Mesenchymal stem cell (in vitro differentiated cells and primary cell): ENCODE measurements at regions not wholly inside any gene's neighbourhood (a gene's known extent, or its start where the extent isn't known, plus 50 kb on each side); places are given as distances from the start of the nearest gene placed in this dataset.
A peak's percentile ranks its signal among the peaks of the same experiment; 100 is the strongest.

Experiments used
- DNase-seq: peaks from one replicate; pipeline ENCODE4 v3.0.0-alpha.2; 2013
- H2AFZ ChIP-seq: one replicate; pipeline ENCODE4 v1.6.1; 2013; ENCODE audit warnings: low read depth, mild to moderate bottlenecking, control low read depth, inconsistent platforms, low read length, moderate library complexity
- H2AK5ac ChIP-seq: 2 replicates; pipeline ENCODE4 v1.6.1; 2013; ENCODE audit warnings: low read length, moderate library complexity, mild to moderate bottlenecking, inconsistent platforms; ENCODE audit not compliant: severe bottlenecking
- H2BK120ac ChIP-seq: one replicate; pipeline ENCODE4 v1.6.1; 2013; ENCODE audit warnings: low read depth, mild to moderate bottlenecking, inconsistent platforms, low read length, moderate library complexity
- H2BK12ac ChIP-seq, 2 experiments: one replicate each; pipeline ENCODE4 v1.6.1; 2013; ENCODE audit warnings: inconsistent platforms in 2 of 2, low read length in 2 of 2, mild to moderate bottlenecking in 2 of 2, moderate library complexity in 2 of 2, control low read depth in 1 of 2
- H2BK15ac ChIP-seq: one replicate; pipeline ENCODE4 v1.6.1; 2013; ENCODE audit warnings: mild to moderate bottlenecking, low read depth, inconsistent platforms; ENCODE audit not compliant: poor library complexity, severe bottlenecking
- H2BK5ac ChIP-seq: 2 replicates; pipeline ENCODE4 v1.6.1; 2013; ENCODE audit warnings: low read depth, mild to moderate bottlenecking, low read length, control low read depth, inconsistent platforms; ENCODE audit not compliant: poor library complexity, severe bottlenecking
- H3K14ac ChIP-seq, 2 experiments: one replicate each; pipeline ENCODE4 v1.6.1; 2013; ENCODE audit warnings: inconsistent platforms in 2 of 2, low read length in 2 of 2, control low read depth in 1 of 2, mild to moderate bottlenecking in 1 of 2, moderate library complexity in 1 of 2
- H3K18ac ChIP-seq, 2 experiments: one replicate each; pipeline ENCODE4 v1.6.1; 2013; ENCODE audit warnings: inconsistent platforms in 2 of 2, low read length in 2 of 2, control low read depth in 1 of 2, low read depth in 1 of 2, mild to moderate bottlenecking in 1 of 2
- H3K23ac ChIP-seq, 2 experiments: one replicate each; pipeline ENCODE4 v1.6.1; 2013; ENCODE audit warnings: inconsistent platforms in 2 of 2, low read length in 2 of 2, mild to moderate bottlenecking in 2 of 2, moderate library complexity in 2 of 2, control low read depth in 1 of 2
- H3K27ac ChIP-seq: 2 replicates; pipeline ENCODE4 v1.5.1; 2013; ENCODE audit warnings: mild to moderate bottlenecking, moderate library complexity, low read length, control low read depth, inconsistent platforms; ENCODE audit not compliant: poor library complexity, severe bottlenecking
- H3K27me3 ChIP-seq, 2 experiments: 2 replicates each; pipeline versions ENCODE4 v1.6.1 to v1.7.0; 2013; ENCODE audit warnings: low read length in 2 of 2, mild to moderate bottlenecking in 2 of 2, moderate library complexity in 2 of 2, control low read depth in 1 of 2, inconsistent platforms in 1 of 2; ENCODE audit not compliant: control insufficient read depth in 1 of 2, insufficient read depth in 1 of 2
- H3K36me3 ChIP-seq, 2 experiments: 2 replicates each; pipeline versions ENCODE4 v1.6.1 to v1.7.0; 2013; ENCODE audit warnings: low read length in 2 of 2, control low read depth in 1 of 2, inconsistent platforms in 1 of 2, low read depth in 1 of 2, mild to moderate bottlenecking in 1 of 2; ENCODE audit not compliant: insufficient read depth in 2 of 2, control insufficient read depth in 1 of 2
- H3K4ac ChIP-seq, 2 experiments: one replicate each; pipeline ENCODE4 v1.6.1; 2013; ENCODE audit warnings: inconsistent platforms in 2 of 2, low read length in 2 of 2, mild to moderate bottlenecking in 2 of 2, moderate library complexity in 2 of 2, control low read depth in 1 of 2, low read depth in 1 of 2
- H3K4me1 ChIP-seq: 2 replicates; pipeline ENCODE4 v1.6.1; 2013; ENCODE audit warnings: low read depth, low read length, control low read depth; ENCODE audit not compliant: control insufficient read depth, insufficient read depth
- H3K4me2 ChIP-seq: 2 replicates; pipeline ENCODE4 v1.6.1; 2013; ENCODE audit warnings: low read length, mild to moderate bottlenecking, inconsistent platforms; ENCODE audit not compliant: poor library complexity, severe bottlenecking
- H3K4me3 ChIP-seq, 2 experiments: 2 replicates each; pipeline versions ENCODE4 v1.5.1 to v1.7.0; 2013; ENCODE audit warnings: low read length in 2 of 2, mild to moderate bottlenecking in 2 of 2, control low read depth in 1 of 2, low read depth in 1 of 2; ENCODE audit not compliant: insufficient read depth in 1 of 2
- H3K79me1 ChIP-seq: replicated peaks from 2 replicates; pipeline ENCODE4 v1.6.1; 2013; ENCODE audit warnings: mild to moderate bottlenecking, control low read depth, low read length, inconsistent platforms; ENCODE audit not compliant: poor library complexity, severe bottlenecking
- H3K9ac ChIP-seq: 2 replicates; pipeline ENCODE4 v1.7.0; 2013; ENCODE audit warnings: mild to moderate bottlenecking, low read length, moderate library complexity
- H3K9me3 ChIP-seq: 2 replicates; pipeline ENCODE4 v1.7.0; 2013; ENCODE audit warnings: mild to moderate bottlenecking, low read length; ENCODE audit not compliant: control insufficient read depth
- H4K8ac ChIP-seq: one replicate; pipeline ENCODE4 v1.6.1; 2013; ENCODE audit warnings: inconsistent platforms, mild to moderate bottlenecking, low read length, moderate library complexity
- H4K91ac ChIP-seq: one replicate; pipeline ENCODE4 v1.6.1; 2013; ENCODE audit warnings: mild to moderate bottlenecking, low read length, inconsistent platforms
- WGBS: methylation state at CpG from one replicate; pipeline ENCODE4 v1.1.7; 2013; ENCODE audit warnings: mixed read lengths; 5-methylcytosine and 5-hydroxymethylcytosine counted together

DNA sequence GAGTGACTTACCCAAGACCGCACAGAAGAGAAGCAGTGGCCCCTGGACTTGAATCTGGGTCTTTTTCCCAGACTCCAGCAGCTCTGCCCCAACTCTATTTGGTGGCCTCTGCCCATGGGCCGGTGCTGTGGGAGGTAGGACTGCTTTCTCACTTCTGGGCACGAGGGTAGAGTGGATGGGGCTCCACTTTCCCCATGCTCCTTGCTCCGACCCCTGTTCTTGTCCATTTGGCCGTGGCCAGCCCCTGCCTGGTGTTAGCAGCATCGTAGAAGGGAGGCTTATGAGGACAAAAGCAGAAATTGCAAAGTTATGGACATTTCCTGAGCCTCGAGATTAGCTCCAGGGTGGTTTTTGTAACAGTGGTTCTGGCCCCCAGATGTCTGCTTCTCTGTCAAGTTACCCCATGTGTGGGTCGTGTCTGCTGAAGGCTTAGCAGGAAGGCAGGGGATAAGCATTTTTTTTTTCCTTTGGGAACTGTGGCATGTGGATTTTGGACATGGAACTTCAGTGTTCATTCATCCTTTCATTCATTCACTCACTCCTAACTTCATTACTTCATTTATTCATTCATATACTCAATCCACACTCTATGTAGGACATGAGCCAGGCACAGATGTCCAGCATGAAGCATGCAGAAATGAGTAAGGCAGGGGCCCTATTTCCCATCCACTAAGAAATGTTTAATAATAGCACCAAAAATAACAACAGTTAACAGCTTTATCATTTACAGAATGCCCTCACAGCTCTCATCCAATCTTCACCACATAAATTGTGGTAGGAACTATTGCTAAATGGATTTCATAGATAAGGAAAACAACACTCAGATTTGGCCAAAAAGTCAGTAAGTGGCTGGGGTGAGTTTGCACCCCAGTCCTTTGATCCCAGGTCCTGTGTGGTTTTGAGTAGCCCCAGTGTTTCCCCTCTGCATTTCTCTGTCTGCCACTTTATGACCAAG lies 180.5 kb downstream of the OPA1 start:
- no peak overlapping the region for H2BK120ac ChIP-seq
- no peak overlapping the region for H2BK5ac ChIP-seq
- peaks cover 17% of the 10 kb centered on the region for H3K4me1 ChIP-seq
- no peak overlapping the region for H2BK12ac ChIP-seq
- H3K27ac ChIP-seq = no peak overlapping the region
- H2AFZ ChIP-seq = no peak overlapping the region
- peak overlapping the region; percentile 26 for H2AK5ac ChIP-seq
- H3K4ac ChIP-seq = no peak overlapping the region
- no peaks in the 10 kb centered on the region for H3K79me1 ChIP-seq
- H4K8ac ChIP-seq = no peak overlapping the region
- H3K14ac ChIP-seq = no peak overlapping the region
- peak overlapping the region; percentile 8 for H3K9ac ChIP-seq
- peak; percentile 36 for DNase-seq
- H4K91ac ChIP-seq = no peak overlapping the region
- no peaks in the 10 kb centered on the region for H3K9me3 ChIP-seq
- no peak overlapping the region for H3K18ac ChIP-seq
- H3K4me3 ChIP-seq = peak overlapping the region in 1 of 2 experiments; percentile 5
- peaks cover 33 to 35% of the 10 kb centered on the region in 2 experiments for H3K27me3 ChIP-seq
- H2BK15ac ChIP-seq = no peak overlapping the region
- H3K4me2 ChIP-seq = no peak overlapping the region
- 80% methylated on average over 8 of the region's 8 CpGs for WGBS
- no peak overlapping the region for H3K23ac ChIP-seq
- H3K36me3 ChIP-seq = no peaks in the 10 kb centered on the region

DNA sequence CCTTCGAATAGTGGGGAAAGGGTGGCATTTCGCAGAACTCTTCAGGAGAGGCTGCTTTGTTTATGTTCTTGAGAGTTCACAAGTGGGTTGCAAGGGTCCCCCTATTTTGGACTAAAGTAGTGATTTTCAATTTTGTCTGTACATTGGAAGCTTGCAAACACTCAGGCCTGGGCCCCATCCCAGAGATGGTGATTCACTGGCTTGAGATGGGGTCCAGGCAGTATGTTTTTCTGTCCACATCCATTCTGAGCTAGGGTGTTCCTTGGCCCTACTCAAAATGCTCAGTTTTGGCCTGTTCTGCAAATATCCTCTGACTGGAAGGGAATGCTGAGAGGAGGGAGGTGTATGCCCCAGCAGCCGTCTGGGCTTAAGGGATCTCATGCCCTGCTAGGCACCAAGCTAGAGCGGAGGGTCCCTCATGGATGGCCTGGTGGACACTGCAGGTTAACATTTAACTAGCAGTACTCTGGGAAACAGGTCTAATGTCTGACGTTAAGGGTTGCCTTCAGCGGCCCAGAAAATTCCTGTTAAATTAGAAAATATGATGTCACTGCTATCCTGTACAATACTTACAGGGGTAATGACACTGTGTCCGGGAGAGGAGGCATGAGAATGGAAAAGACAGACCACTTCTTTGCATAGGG lies 181.4 kb downstream of the OPA1 start:
- Histone ChIP-seq H3K4ac (no peak overlapping the region), H2BK5ac (no peak overlapping the region), H3K36me3 (no peaks in the 10 kb centered on the region), H2BK12ac (peak overlapping the region; percentile 15 to 63), H3K27ac (no peak overlapping the region), H2BK120ac (no peak overlapping the region), H2AFZ (no peak overlapping the region), H3K23ac (no peak overlapping the region), H3K4me2 (no peak overlapping the region), H3K4me1 (peaks cover 17% of the 10 kb centered on the region), H4K8ac (no peak overlapping the region), H4K91ac (no peak overlapping the region), H3K14ac (no peak overlapping the region), H3K9ac (peak overlapping the region; percentile 8), H3K18ac (peak overlapping the region in 1 of 2 experiments; percentile 46), H2BK15ac (no peak overlapping the region), H3K9me3 (no peaks in the 10 kb centered on the region), H3K4me3 (peak overlapping the region in 1 of 2 experiments; percentile 5), H3K27me3 (peaks cover 41 to 44% of the 10 kb centered on the region in 2 experiments), H3K79me1 (no peaks in the 10 kb centered on the region), H2AK5ac (no peak overlapping the region)
- 91% methylated on average over 7 of the region's 7 CpGs for WGBS
- no peak for DNase-seq

GRCh38 chr3:193774916-193775285 lies 181.9 kb downstream of the OPA1 start:
- peaks cover 19% of the 10 kb centered on the region for H3K4me1 ChIP-seq
- H3K14ac ChIP-seq = no peak overlapping the region
- H2AK5ac ChIP-seq = no peak overlapping the region
- H3K79me1 ChIP-seq = no peaks in the 10 kb centered on the region
- no peak for DNase-seq
- H4K8ac ChIP-seq = no peak overlapping the region
- no peak overlapping the region for H3K4me3 ChIP-seq
- H3K4me2 ChIP-seq = no peak overlapping the region
- no peak overlapping the region for H3K4ac ChIP-seq
- H2AFZ ChIP-seq = no peak overlapping the region
- no peak overlapping the region for H3K23ac ChIP-seq
- no peak overlapping the region for H2BK12ac ChIP-seq
- H2BK120ac ChIP-seq = no peak overlapping the region
- H3K27me3 ChIP-seq = peaks cover 46 to 49% of the 10 kb centered on the region in 2 experiments
- no peaks in the 10 kb centered on the region for H3K9me3 ChIP-seq
- no peak overlapping the region for H2BK15ac ChIP-seq
- no peak overlapping the region for H3K18ac ChIP-seq
- no peak overlapping the region for H4K91ac ChIP-seq
- H2BK5ac ChIP-seq = no peak overlapping the region
- WGBS = 87% methylated on average over 6 of the region's 6 CpGs
- H3K9ac ChIP-seq = no peak overlapping the region
- no peak overlapping the region for H3K27ac ChIP-seq
- no peaks in the 10 kb centered on the region for H3K36me3 ChIP-seq

DNA sequence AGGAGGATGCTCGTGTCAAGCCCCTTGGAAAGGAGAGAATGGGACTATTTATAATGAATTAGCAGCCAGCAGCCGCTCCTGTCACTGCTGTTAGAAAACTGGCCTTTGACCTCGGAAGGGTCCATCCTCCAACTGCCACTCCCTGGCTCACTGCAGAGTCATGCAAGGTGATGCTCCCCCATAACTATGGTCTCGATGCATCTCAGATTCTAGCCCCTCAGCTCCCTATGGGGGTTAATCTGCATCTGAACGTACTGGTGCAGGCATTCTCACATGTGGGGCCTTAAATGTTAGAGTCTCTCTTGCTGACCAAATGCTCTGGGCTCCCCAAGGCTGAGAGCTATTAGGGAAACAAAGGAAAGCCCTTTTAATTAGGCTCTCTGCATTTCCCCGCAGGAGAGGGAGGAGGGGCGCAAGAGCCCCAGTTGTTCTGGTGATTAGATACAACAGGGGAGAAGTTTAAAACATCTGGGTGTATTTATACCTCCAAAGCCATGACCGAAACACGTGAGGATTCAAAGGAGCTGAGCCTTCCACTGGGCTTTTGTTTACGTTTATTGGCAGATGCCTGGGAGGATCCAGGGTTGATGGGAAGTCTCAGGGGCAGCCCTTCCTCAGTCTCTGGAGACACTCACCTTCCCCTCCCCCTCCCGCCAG lies 182.5 kb downstream of the OPA1 start:
- Histone ChIP-seq H3K9ac (no peak overlapping the region), H3K79me1 (no peaks in the 10 kb centered on the region), H2BK120ac (peak overlapping the region; percentile 42), H3K23ac (no peak overlapping the region), H3K9me3 (no peaks in the 10 kb centered on the region), H3K36me3 (no peaks in the 10 kb centered on the region), H2BK12ac (no peak overlapping the region), H3K4me2 (no peak overlapping the region), H4K91ac (no peak overlapping the region), H4K8ac (no peak overlapping the region), H3K4me1 (peaks cover 25% of the 10 kb centered on the region), H3K18ac (no peak overlapping the region), H2BK5ac (no peak overlapping the region), H3K14ac (no peak overlapping the region), H3K27ac (no peak overlapping the region), H3K27me3 (peaks cover 52 to 55% of the 10 kb centered on the region in 2 experiments), H2BK15ac (no peak overlapping the region), H2AK5ac (peak overlapping the region; percentile 60), H2AFZ (no peak overlapping the region), H3K4me3 (no peak overlapping the region), H3K4ac (no peak overlapping the region)
- 46% methylated on average over 10 of the region's 11 CpGs for WGBS
- DNase-seq = no peak
